ENCODE measurements at regions not wholly inside any gene's neighbourhood (a gene's known extent, or its start where the extent isn't known, plus 50 kb on each side); places are given as distances from the start of the nearest gene placed in this dataset.

DNA sequence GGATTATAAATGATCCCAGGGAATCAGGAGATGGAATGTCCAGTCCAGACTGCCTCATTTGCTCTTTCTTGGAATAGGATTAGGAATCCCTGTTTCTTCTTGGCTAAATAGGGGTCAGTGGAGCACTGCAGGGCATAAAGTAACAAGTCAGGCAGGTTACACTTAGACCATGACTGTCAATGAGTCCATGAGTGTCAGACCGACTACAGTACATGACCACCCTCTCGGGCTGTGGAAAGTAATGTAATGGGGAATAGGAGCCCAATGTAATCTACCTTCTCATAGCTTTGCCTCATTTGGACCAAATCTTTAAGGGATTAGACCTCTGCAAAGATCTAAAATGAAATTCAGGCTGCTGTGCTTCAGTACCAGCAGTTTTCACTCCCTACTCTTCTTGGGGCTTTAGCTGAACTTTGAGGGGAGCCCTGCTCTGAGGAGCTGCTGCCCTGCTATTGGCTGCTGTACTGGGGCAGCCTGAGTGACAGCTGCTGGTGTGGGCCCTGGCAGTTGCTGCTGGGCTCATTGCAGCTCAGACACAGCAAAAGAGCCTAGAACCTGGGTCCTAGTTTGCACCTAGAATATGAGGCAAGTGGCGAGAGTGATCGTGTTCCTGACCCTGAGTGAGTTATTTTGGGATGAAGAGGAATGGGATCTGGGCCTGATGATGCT is 62.2 kb upstream of the OR4E1 start:
- TF ChIP-seq POLR2AphosphoS5 (IDR thresholded peaks at IDR 0.05; ENCODE audit: low read depth, low read length) (no peak), POLR2A (IDR thresholded peaks at IDR 0.05; ENCODE audit: low read depth, low read length) (no peak)
